ENCODE measurements at regions not wholly inside any gene's neighbourhood (a gene's known extent, or its start where the extent isn't known, plus 50 kb on each side); places are given as distances from the start of the nearest gene placed in this dataset.

DNA sequence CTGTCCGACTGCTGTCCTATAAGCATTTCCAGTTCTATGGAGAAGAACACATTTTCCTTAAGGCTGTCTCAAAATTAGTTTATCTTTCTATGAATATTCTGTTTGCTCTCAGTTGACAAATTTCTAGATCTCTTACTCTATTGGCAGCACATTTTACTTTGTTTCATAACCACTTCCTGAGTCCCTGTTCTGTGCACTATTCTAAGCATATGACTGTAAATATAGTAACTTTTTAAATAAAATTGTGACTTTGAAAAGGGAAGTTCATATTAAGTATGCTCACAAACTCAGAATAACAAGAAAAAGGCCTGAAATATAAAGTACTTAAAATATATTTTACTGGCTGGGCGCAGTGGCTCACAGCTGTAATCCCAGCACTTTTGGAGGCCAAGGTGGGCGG, 56.5 kb upstream of the HTR2A start:
- TF ChIP-seq ZNF274 (IDR thresholded peaks at IDR 0.05; ENCODE audit: low read depth, low read length) (no peak), YY1 (IDR thresholded peaks at IDR 0.05; ENCODE audit: insufficient read depth, insufficient read length) (no peak), SUZ12 (IDR thresholded peaks at IDR 0.05; ENCODE audit: extremely low read depth, insufficient read depth, insufficient read length) (no peak)
